Testis (tissue), 2 donors: ENCODE measurements at regions not wholly inside any gene's neighbourhood (a gene's known extent, or its start where the extent isn't known, plus 50 kb on each side); places are given as distances from the start of the nearest gene placed in this dataset.

Experiments used
- CTCF ChIP-seq, 3 experiments: fragments of 450-650 bp in 2 of 3; fragments of 200-600 bp in 1 of 3; sonication (generic) in 1 of 3; IDR thresholded peaks; one replicate each; pipeline ENCODE4 v1.5.1; 2016 to 2019; ENCODE audit warnings: antibody characterized with exemption in 3 of 3, mild to moderate bottlenecking in 2 of 3, moderate library complexity in 1 of 3
- POLR2A ChIP-seq: fragments of 450-650 bp; IDR thresholded peaks from one replicate; pipeline ENCODE4 v1.6.1; 2017; ENCODE audit warnings: antibody characterized with exemption, mild to moderate bottlenecking, moderate library complexity

GRCh38 chr11:119807841-119808240 is 78.8 kb upstream of the NECTIN1 start:
- TF ChIP-seq POLR2A (no peak), CTCF (IDR thresholded peaks at IDR 0.05) (no peak)
